HFFc6 (cell line): ENCODE measurements at regions not wholly inside any gene's neighbourhood (a gene's known extent, or its start where the extent isn't known, plus 50 kb on each side); places are given as distances from the start of the nearest gene placed in this dataset.

Experiments
- DNase-seq: peaks from one replicate; pipeline ENCODE4 v3.0.0-alpha.2; 2018
- H3K27ac Mint-ChIP-seq: 2 replicates; pipeline ENCODE4 v1.8.0; 2020; ENCODE audit warnings: mild to moderate bottlenecking, mixed read lengths
- H3K27me3 Mint-ChIP-seq: 2 replicates; pipeline ENCODE4 v1.8.0; 2021; ENCODE audit warnings: mild to moderate bottlenecking, moderate library complexity, mixed read lengths; ENCODE audit not compliant: insufficient read depth
- H3K36me3 Mint-ChIP-seq: 2 replicates; pipeline ENCODE4 v1.8.0; 2021; ENCODE audit warnings: low read depth, mixed read lengths
- H3K4me1 Mint-ChIP-seq: 2 replicates; pipeline ENCODE4 v1.8.0; 2020; ENCODE audit warnings: low read depth, mixed read lengths
- H3K4me3 Mint-ChIP-seq: 2 replicates; pipeline ENCODE4 v1.8.0; 2020; ENCODE audit warnings: mild to moderate bottlenecking, moderate library complexity, mixed read lengths
- H3K9me3 Mint-ChIP-seq: 2 replicates; pipeline ENCODE4 v1.8.0; 2020; ENCODE audit warnings: mild to moderate bottlenecking, mixed read lengths
- TF ChIP-seq, protein P1 (sequence below): fragments of 200-600 bp; sonication (generic); IDR thresholded peaks from 2 replicates; pipeline ENCODE4 v1.5.0; 2021; ENCODE audit warnings: antibody characterized with exemption, mild to moderate bottlenecking

DNA sequence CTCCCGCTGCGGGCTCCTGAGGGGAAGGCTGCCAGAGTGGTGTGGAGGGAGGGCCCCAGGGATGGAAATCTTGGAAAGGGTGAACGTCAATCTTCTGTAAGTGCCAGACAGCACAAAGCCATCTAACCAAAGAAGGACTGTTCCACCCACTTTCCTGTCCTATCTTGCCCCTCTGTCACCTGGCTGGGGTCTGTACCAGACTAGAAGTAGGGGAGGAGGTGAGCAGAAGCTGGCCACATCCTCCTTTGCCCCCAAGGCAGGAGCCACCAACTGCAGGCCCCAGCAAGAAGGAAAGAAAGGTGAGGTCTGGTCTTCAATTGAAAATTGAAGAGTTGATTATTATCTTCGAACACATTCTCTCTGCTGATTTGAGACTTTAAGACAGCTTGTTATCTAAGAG is 214.4 kb upstream of the LEF1 start:
- DNase-seq, result no peak
- TF ChIP-seq, protein P1, sequence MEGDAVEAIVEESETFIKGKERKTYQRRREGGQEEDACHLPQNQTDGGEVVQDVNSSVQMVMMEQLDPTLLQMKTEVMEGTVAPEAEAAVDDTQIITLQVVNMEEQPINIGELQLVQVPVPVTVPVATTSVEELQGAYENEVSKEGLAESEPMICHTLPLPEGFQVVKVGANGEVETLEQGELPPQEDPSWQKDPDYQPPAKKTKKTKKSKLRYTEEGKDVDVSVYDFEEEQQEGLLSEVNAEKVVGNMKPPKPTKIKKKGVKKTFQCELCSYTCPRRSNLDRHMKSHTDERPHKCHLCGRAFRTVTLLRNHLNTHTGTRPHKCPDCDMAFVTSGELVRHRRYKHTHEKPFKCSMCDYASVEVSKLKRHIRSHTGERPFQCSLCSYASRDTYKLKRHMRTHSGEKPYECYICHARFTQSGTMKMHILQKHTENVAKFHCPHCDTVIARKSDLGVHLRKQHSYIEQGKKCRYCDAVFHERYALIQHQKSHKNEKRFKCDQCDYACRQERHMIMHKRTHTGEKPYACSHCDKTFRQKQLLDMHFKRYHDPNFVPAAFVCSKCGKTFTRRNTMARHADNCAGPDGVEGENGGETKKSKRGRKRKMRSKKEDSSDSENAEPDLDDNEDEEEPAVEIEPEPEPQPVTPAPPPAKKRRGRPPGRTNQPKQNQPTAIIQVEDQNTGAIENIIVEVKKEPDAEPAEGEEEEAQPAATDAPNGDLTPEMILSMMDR, result no peak
- H3K27ac Mint-ChIP-seq, result no peak overlapping the region
- H3K4me3 Mint-ChIP-seq, result no peak overlapping the region
- H3K36me3 Mint-ChIP-seq, result no peaks in the 10 kb centered on the region
- H3K9me3 Mint-ChIP-seq, result no peaks in the 10 kb centered on the region; the same call in 1 of the 2 replicates
- H3K27me3 Mint-ChIP-seq, result peaks cover 14% of the 10 kb centered on the region; the same call in 1 of the 2 replicates
- no peaks in the 10 kb centered on the region for H3K4me1 Mint-ChIP-seq

DNA sequence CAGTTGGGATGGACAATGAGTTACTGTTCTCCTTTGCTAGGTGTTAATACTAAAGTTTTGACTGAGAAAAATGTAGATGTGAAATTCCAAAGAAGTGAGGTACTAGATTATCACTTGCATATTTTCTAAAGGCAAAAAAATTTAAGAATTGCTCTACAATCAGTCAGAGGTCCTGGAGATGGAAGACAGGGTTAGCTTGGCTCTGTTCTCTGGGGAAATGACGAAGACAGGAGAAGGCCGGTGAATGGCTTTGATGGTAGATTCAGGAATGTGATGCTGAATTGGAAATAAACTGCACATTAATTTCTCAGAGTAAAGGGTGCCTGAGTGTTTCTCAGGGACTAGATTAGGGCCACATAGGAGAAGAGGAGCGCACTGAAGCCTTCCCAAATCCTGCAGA is 214.0 kb upstream of the LEF1 start:
- Mint-ChIP-seq H3K27ac (no peak overlapping the region), H3K27me3 (peaks cover 14% of the 10 kb centered on the region; the same call in 1 of the 2 replicates), H3K9me3 (no peaks in the 10 kb centered on the region; the same call in 1 of the 2 replicates), H3K36me3 (no peaks in the 10 kb centered on the region), H3K4me3 (no peak overlapping the region), H3K4me1 (no peaks in the 10 kb centered on the region)
- TF ChIP-seq, protein P1, result no peak
- DNase-seq, result no peak

DNA sequence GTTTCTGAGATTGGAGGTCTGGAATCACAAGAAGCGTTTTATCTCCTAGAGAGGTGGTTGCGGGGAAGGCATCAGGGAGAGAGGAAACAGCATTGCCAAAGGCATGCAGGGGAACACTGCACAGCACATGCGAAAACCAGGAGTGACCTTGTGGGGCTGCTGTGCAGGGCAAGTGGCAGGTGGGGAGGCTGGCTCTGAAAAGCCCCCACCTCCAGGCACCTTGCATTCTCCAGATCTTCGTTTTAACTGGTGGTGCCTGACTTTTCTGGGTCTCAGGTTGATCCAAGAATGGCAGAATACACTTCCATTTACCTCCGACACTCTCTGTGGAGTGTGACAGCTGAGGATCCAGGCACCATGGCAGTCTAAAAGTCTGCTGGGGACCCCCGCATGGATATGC is 209.4 kb upstream of the LEF1 start:
- TF ChIP-seq, protein P1, result no peak
- Mint-ChIP-seq H3K4me1 (no peaks in the 10 kb centered on the region), H3K4me3 (no peak overlapping the region), H3K36me3 (no peaks in the 10 kb centered on the region), H3K27me3 (peaks cover 15% of the 10 kb centered on the region), H3K27ac (no peak overlapping the region), H3K9me3 (no peaks in the 10 kb centered on the region; the same call in 1 of the 2 replicates)
- no peak for DNase-seq

DNA sequence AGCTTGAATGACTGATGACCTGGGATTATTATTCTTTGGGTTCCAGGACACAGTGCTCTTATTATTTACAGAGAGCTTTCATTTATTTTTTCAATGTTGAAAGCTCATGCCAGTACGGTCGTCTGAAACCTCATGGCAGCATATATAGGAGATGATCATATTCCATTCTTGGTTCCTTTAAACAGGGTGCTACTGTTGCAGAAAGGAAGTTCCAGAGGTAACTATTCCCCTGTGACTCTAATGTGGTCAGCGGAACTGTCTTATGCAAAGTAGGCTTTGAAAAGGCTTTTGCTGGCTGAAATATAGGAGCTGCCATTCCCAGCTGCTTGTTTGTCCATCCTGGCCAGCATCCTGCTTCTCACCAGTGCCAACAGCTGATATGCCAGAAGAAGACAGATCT is 208.3 kb upstream of the LEF1 start:
- Mint-ChIP-seq H3K4me1 (no peaks in the 10 kb centered on the region), H3K27me3 (peaks cover 19% of the 10 kb centered on the region), H3K36me3 (no peaks in the 10 kb centered on the region), H3K9me3 (no peaks in the 10 kb centered on the region; the same call in 1 of the 2 replicates), H3K27ac (no peak overlapping the region), H3K4me3 (no peak overlapping the region)
- TF ChIP-seq, protein P1, result no peak
- DNase-seq, result no peak

DNA sequence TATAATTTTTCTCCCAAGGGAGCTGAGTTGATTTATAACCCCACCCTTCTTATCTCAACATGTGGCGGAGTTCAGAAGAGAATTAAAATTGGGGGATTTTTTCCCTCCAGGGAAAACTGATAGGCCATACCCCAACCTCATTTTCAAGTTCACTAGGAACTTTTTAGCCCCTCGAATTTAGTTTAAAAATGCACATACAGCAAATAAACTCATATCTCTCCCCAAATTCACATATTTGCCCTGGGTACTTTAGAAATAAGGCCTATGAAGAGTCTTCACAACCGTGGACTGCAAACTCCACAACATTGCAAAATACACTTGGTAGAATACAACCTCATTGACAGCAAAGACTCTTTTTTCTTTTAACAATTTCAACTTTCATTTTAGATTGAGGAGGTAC is 206.7 kb upstream of the LEF1 start:
- no peaks in the 10 kb centered on the region for H3K36me3 Mint-ChIP-seq
- no peaks in the 10 kb centered on the region for H3K4me1 Mint-ChIP-seq
- H3K9me3 Mint-ChIP-seq, result no peaks in the 10 kb centered on the region
- no peak for DNase-seq
- H3K27ac Mint-ChIP-seq, result no peak overlapping the region
- H3K27me3 Mint-ChIP-seq, result peaks cover 31% of the 10 kb centered on the region
- TF ChIP-seq, protein P1, result no peak
- H3K4me3 Mint-ChIP-seq, result no peak overlapping the region

DNA sequence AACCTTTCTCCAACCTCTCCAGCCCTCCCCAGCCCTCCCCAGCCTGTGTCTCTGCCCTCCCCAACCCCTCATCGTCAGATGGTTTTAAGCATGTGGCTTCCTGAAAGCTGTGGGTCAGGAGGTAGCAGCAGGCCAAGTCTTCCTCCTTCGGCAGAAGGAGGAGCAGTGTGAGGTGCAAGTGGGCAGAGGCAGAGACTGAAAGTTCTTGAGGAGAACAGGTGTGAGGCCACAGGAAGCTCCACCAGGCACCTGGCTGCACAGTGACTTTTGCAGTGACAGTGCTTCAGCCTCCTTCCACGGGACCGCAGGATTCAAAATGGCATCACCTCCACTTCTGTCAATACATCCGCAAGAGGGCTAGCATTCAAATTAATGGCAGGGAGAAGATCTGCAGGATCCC is 203.9 kb upstream of the LEF1 start:
- Mint-ChIP-seq H3K4me1 (no peaks in the 10 kb centered on the region), H3K9me3 (no peaks in the 10 kb centered on the region), H3K27me3 (peaks cover 44% of the 10 kb centered on the region), H3K27ac (no peak overlapping the region), H3K4me3 (no peak overlapping the region), H3K36me3 (no peaks in the 10 kb centered on the region)
- TF ChIP-seq, protein P1, result no peak
- DNase-seq, result no peak
